Esophagus squamous epithelium (tissue), 5 donors: ENCODE measurements at regions not wholly inside any gene's neighbourhood (a gene's known extent, or its start where the extent isn't known, plus 50 kb on each side); places are given as distances from the start of the nearest gene placed in this dataset.

Source experiments
- DNase-seq: peaks from one replicate; lab custom pipeline; 2025; lab: John Stamatoyannopoulos, UW
- H3K27ac ChIP-seq, 4 donors: fragments of 200-600 bp; sonication (generic); one replicate each; pipeline ENCODE4 v1.5.1; 2016 to 2019; ENCODE audit warnings: mild to moderate bottlenecking in 1 of 4
- H3K27me3 ChIP-seq, 4 donors: fragments of 200-600 bp; sonication (generic); 1 replicate in 3 of 4; 2 replicates in 1 of 4; pipeline versions ENCODE4 v1.5.1 to v1.6.0; 2017 to 2021; ENCODE audit warnings: antibody characterized with exemption in 1 of 4
- H3K36me3 ChIP-seq, 3 donors: fragments of 200-600 bp; sonication (generic); one replicate each; pipeline ENCODE4 v1.5.1; 2016 to 2019
- H3K4me1 ChIP-seq, 3 donors: fragments of 200-600 bp; sonication (generic); one replicate each; pipeline ENCODE4 v1.5.1; 2017 to 2019
- H3K4me3 ChIP-seq, 4 donors: fragments of 200-600 bp; sonication (generic); 1 replicate in 3 of 4; 2 replicates in 1 of 4; pipeline ENCODE4 v1.5.1; 2016 to 2019; ENCODE audit warnings: mild to moderate bottlenecking in 2 of 4, moderate library complexity in 1 of 4
- H3K9me3 ChIP-seq, 3 donors: fragments of 200-600 bp; sonication (generic); one replicate each; pipeline ENCODE4 v1.5.1; 2016 to 2019
- CTCF ChIP-seq, 6 experiments: fragments of 450-650 bp in 4 of 6; fragments of 200-600 bp in 2 of 6; sonication (generic) in 2 of 6; IDR thresholded peaks; one replicate each; pipeline ENCODE4 v1.5.1; 2016 to 2019; ENCODE audit warnings: antibody characterized with exemption in 6 of 6, mild to moderate bottlenecking in 4 of 6, moderate library complexity in 4 of 6
- POLR2A ChIP-seq, 4 donors: fragments of 450-650 bp; IDR thresholded peaks; one replicate each; pipeline ENCODE4 v1.6.1; 2017; ENCODE audit warnings: antibody characterized with exemption in 4 of 4, mild to moderate bottlenecking in 4 of 4, moderate library complexity in 3 of 4
- WGBS, 2 donors: methylation state at CpG; one replicate each; pipeline ENCODE4 v1.1.5; 2018; 5-methylcytosine and 5-hydroxymethylcytosine counted together
- intact Hi-C: fragments of 100-400 bp; cut with DNase I; formaldehyde crosslinking; loops from one replicate; pipeline ENCODE4 v1.15.0; 2022
- donor health status: DM: yes; HTN: yes; CAD: no.

GRCh38 chr4:57866468-57867171 is 756.4 kb upstream of the IGFBP7 start:
- intact Hi-C loops: no loop called here
- Histone ChIP-seq H3K4me1 (no peaks in the 10 kb centered on the region), H3K27ac (no peak overlapping the region), H3K36me3 (no peaks in the 10 kb centered on the region), H3K4me3 (no peak overlapping the region), H3K9me3 (no peaks in the 10 kb centered on the region), H3K27me3 (no peaks in the 10 kb centered on the region)
- 47 to 49% methylated on average over 2 of the region's 2 CpGs for WGBS, 2 donors
- no peak for DNase-seq
- no peak for TF ChIP-seq CTCF (IDR thresholded peaks at IDR 0.05)
- no peak for TF ChIP-seq POLR2A (IDR thresholded peaks at IDR 0.05)

- WGBS, 2 donors: 50 to 57% methylated on average over 1 of the region's 1 CpG
- TF ChIP-seq POLR2A (IDR thresholded peaks at IDR 0.05) (no peak), CTCF (IDR thresholded peaks at IDR 0.05) (no peak)
- DNase-seq: no peak
- H3K9me3 ChIP-seq: no peaks in the 10 kb centered on the region
- intact Hi-C loops: no loop called here
- H3K4me1 ChIP-seq: no peaks in the 10 kb centered on the region
- H3K27ac ChIP-seq: no peak overlapping the region
- H3K4me3 ChIP-seq: no peak overlapping the region
- no peaks in the 10 kb centered on the region for H3K36me3 ChIP-seq
- no peaks in the 10 kb centered on the region for H3K27me3 ChIP-seq
These were observed 755.1 kb upstream of the IGFBP7 start for GRCh38 chr4:57865264-57865663.

GRCh38 chr4:57854748-57855147 is 744.6 kb upstream of the IGFBP7 start:
- no peak for DNase-seq
- Histone ChIP-seq H3K4me3 (peak overlapping the region in 1 of 4 donors; percentile 34), H3K4me1 (no peaks in the 10 kb centered on the region), H3K27me3 (no peaks in the 10 kb centered on the region), H3K27ac (no peak overlapping the region), H3K36me3 (no peaks in the 10 kb centered on the region), H3K9me3 (no peaks in the 10 kb centered on the region)
- intact Hi-C loops: no loop called here
- TF ChIP-seq CTCF (IDR thresholded peaks at IDR 0.05) (no peak), POLR2A (IDR thresholded peaks at IDR 0.05) (no peak)
- WGBS, 2 donors: 28 to 31% methylated on average over 3 of the region's 3 CpGs

- intact Hi-C loops: no loop called here
- TF ChIP-seq POLR2A (IDR thresholded peaks at IDR 0.05) (no peak), CTCF (IDR thresholded peaks at IDR 0.05) (no peak)
- no peaks in the 10 kb centered on the region for H3K4me1 ChIP-seq
- H3K9me3 ChIP-seq: no peaks in the 10 kb centered on the region
- no peaks in the 10 kb centered on the region for H3K27me3 ChIP-seq
- no peak overlapping the region for H3K4me3 ChIP-seq
- no peaks in the 10 kb centered on the region for H3K36me3 ChIP-seq
- no peak for DNase-seq
- no peak overlapping the region for H3K27ac ChIP-seq
These were observed 740.0 kb upstream of the IGFBP7 start for GRCh38 chr4:57850141-57850540.

- no peaks in the 10 kb centered on the region for H3K36me3 ChIP-seq
- H3K9me3 ChIP-seq: no peaks in the 10 kb centered on the region
- H3K4me1 ChIP-seq: no peaks in the 10 kb centered on the region
- no peak for DNase-seq
- H3K27me3 ChIP-seq: no peaks in the 10 kb centered on the region
- WGBS, 2 donors: 93% methylated on average over 2 of the region's 2 CpGs
- H3K4me3 ChIP-seq: no peak overlapping the region
- intact Hi-C loops: no loop called here
- TF ChIP-seq POLR2A (IDR thresholded peaks at IDR 0.05) (no peak), CTCF (IDR thresholded peaks at IDR 0.05) (no peak)
- H3K27ac ChIP-seq: no peak overlapping the region
These were observed 721.9 kb upstream of the IGFBP7 start for GRCh38 chr4:57832083-57832482.
